Astrocyte of the spinal cord (primary cell): ENCODE measurements at regions not wholly inside any gene's neighbourhood (a gene's known extent, or its start where the extent isn't known, plus 50 kb on each side); places are given as distances from the start of the nearest gene placed in this dataset.

Experiments used
- DNase-seq: peaks from one replicate; pipeline ENCODE4 v3.0.0; 2011; ENCODE audit warnings: low read depth, low spot score
- H3K4me3 ChIP-seq: 2 replicates; pipeline ENCODE4 v1.5.1; 2011; ENCODE audit warnings: low read depth, mild to moderate bottlenecking, low read length, moderate library complexity
- in situ Hi-C: cut with HindIII; loops from 2 replicates; pipeline ENCODE4 v1.10.0; 2017; ENCODE audit warnings: low sequenced_read_pairs
- TF ChIP-seq, protein P1 (sequence below): IDR thresholded peaks from 2 replicates; pipeline ENCODE4 v1.5.1; 2012; ENCODE audit warnings: low read depth, mild to moderate bottlenecking, low read length, inconsistent platforms

DNA sequence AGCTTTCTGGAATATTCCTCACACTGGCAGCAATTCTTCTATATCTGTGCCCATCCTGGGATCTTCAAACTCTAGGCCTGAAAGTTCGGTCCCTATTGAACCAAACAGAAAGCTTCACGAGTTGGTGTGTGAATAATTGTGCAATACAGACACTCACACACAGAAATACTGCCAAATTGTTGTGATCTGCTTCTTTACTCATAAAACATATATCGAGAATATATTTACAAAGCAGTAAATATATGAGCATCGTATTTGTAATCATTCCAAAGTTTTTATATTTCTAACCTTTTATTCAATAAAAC lies 56.6 kb upstream of the BEX4 start:
- no peak overlapping the region for H3K4me3 ChIP-seq
- TF ChIP-seq, protein P1, sequence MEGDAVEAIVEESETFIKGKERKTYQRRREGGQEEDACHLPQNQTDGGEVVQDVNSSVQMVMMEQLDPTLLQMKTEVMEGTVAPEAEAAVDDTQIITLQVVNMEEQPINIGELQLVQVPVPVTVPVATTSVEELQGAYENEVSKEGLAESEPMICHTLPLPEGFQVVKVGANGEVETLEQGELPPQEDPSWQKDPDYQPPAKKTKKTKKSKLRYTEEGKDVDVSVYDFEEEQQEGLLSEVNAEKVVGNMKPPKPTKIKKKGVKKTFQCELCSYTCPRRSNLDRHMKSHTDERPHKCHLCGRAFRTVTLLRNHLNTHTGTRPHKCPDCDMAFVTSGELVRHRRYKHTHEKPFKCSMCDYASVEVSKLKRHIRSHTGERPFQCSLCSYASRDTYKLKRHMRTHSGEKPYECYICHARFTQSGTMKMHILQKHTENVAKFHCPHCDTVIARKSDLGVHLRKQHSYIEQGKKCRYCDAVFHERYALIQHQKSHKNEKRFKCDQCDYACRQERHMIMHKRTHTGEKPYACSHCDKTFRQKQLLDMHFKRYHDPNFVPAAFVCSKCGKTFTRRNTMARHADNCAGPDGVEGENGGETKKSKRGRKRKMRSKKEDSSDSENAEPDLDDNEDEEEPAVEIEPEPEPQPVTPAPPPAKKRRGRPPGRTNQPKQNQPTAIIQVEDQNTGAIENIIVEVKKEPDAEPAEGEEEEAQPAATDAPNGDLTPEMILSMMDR = no peak
- in situ Hi-C loops = no loop called here
- no peak for DNase-seq

DNA sequence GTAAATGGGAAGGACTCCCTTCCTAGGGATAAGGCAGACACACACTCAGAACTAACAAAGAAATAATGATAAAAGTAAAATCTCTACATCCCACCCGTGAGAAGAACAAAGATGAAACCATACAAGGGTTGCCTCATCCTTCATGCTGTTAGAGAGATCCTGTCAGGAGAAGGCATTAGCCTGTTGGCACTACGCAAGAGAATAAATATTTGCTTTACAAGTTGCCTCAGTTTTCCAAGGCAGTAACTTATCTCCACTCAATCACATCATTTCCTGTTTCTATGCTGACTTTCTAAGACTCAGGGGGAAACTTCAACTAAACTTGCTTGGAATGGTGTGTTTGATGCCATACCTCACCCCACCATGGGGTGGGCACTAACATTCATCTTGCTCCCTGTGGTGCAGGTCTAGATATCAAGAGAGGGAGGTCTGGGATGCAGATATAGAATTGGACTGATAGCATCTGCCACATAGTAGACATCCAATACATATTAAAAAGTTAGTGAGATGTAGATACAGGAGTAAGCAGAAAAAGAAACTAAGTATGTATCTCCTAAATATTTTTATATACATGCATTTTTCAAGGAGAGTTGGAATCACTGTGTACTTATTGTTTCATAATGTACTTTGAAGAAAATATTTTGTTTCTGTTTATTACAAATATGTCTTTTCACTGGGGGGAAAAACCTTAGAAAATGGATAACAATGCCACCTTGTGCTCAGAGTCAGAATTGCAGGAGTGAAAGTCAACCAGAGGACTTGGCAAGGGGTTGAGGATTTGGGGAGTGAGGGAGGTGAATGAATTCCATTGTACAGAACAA lies 57.2 kb upstream of the BEX4 start:
- in situ Hi-C loops = no loop called here
- TF ChIP-seq, protein P1 = peak; percentile 72
- peak; percentile 40 for DNase-seq
- H3K4me3 ChIP-seq = no peak overlapping the region

DNA sequence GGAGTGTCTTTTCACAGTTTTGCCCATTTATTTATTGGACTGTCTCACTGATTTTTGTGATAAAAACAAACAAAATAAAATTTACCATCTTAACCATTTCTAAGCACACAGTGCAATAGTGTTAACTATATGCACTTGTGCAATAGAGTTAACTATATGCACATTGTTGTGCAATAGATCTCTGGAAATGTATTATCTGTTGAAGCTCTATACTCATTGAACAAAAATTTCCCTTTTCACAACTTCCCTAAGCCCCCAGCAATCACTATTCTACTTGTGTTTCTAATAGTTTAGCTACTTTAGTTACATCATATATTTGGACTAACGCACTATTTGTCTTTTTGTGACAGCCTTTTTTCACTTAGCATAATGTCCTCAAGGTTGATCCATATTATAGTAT lies 59.7 kb upstream of the BEX4 start:
- H3K4me3 ChIP-seq = no peak overlapping the region
- in situ Hi-C loops = no loop called here
- DNase-seq = no peak
- TF ChIP-seq, protein P1 = no peak

GRCh38 chrX:103153661-103154060 lies 60.7 kb upstream of the NXF3 start:
- DNase-seq = no peak
- no peak overlapping the region for H3K4me3 ChIP-seq
- TF ChIP-seq, protein P1 = no peak
- in situ Hi-C loops = no loop called here

DNA sequence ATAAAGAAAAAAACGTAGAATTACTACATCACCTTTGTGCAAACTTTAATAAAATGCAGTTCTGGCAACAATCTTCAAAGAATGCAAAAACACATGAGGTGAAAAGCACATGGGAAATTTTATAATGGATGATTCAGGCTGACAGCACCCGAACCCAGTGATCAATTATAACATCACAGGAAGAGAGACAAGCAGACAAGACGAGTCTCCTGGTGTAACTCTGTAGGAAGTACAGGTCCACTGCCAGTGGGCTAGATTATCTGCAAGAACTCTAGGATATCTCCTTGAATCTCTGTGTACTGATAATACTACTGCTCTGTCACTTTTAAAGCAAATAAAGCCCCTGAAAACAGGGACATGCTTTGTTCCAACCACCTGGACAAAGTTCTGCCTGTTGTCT lies 58.9 kb upstream of the NXF3 start:
- in situ Hi-C loops = no loop called here
- H3K4me3 ChIP-seq = no peak overlapping the region

DNA sequence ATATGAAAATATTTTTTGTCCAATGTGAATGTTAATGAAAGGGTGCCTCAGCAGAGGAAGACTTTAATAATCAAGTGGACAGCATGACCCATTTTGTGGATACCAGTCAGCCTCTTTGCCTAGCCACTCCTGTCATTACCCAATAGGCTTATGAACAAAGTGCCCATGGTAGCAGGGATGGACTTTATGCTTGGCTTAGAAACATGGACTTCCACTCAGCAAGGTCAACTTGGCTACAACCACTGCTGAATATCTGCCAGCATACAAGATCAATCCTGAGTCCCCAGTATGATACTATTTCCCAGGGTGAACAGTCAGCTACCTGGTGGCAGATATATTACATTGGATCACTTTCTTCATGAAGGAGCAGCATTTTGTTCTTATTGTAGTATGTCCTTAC lies 56.7 kb upstream of the NXF3 start:
- H3K4me3 ChIP-seq = no peak overlapping the region
- in situ Hi-C loops = no loop called here
- TF ChIP-seq, protein P1 = no peak
- no peak for DNase-seq

More for the DNA sequence above, 58.9 kb upstream of the NXF3 start:
- TF ChIP-seq, protein P1 = no peak
- DNase-seq = no peak
